Breast epithelium (tissue), 4 donors: ENCODE measurements at regions not wholly inside any gene's neighbourhood (a gene's known extent, or its start where the extent isn't known, plus 50 kb on each side); places are given as distances from the start of the nearest gene placed in this dataset.
"Not testable (repeated sequence)": the region's sequence is repeated elsewhere in the genome, so short reads cannot be mapped to it uniquely, and the experiment has no call there.

Source experiments
- DNase-seq, 2 donors: peaks; one replicate each; pipeline ENCODE4 v3.0.0-alpha.2; 2019; ENCODE audit warnings: low spot score in 2 of 2
- H3K27ac ChIP-seq, 2 donors: fragments of 200-600 bp; sonication (generic) in 1 of 2; one replicate each; pipeline ENCODE4 v1.5.1; 2016 to 2019; ENCODE audit warnings: mild to moderate bottlenecking in 1 of 2
- H3K27me3 ChIP-seq, 2 donors: fragments of 200-600 bp; sonication (generic) in 1 of 2; one replicate each; pipeline versions ENCODE4 v1.5.1 to v1.6.0; 2017 to 2019; ENCODE audit warnings: control low read depth in 1 of 2, mild to moderate bottlenecking in 1 of 2
- H3K36me3 ChIP-seq: fragments of 200-600 bp; one replicate; pipeline ENCODE4 v1.5.1; 2019
- H3K4me1 ChIP-seq, 2 donors: fragments of 200-600 bp; sonication (generic); one replicate each; pipeline ENCODE4 v1.5.1; 2016 to 2019; ENCODE audit warnings: control low read depth in 1 of 2
- H3K4me3 ChIP-seq, 3 donors: fragments of 200-600 bp; sonication (generic); 1 replicate in 2 of 3; 2 replicates in 1 of 3; pipeline ENCODE4 v1.5.1; 2016 to 2019; ENCODE audit warnings: mild to moderate bottlenecking in 3 of 3, moderate library complexity in 2 of 3
- H3K9me3 ChIP-seq, 2 donors: fragments of 200-600 bp; sonication (generic) in 1 of 2; one replicate each; pipeline ENCODE4 v1.5.1; 2016 to 2019; ENCODE audit warnings: control low read depth in 1 of 2
- CTCF ChIP-seq, 3 donors: fragments of 450-650 bp; IDR thresholded peaks; one replicate each; pipeline ENCODE4 v1.5.1; 2016 to 2017; ENCODE audit warnings: antibody characterized with exemption in 3 of 3, mild to moderate bottlenecking in 3 of 3, moderate library complexity in 3 of 3
- POLR2A ChIP-seq: fragments of 450-650 bp; IDR thresholded peaks from one replicate; pipeline ENCODE4 v1.6.1; 2016; ENCODE audit warnings: antibody characterized with exemption, mild to moderate bottlenecking, moderate library complexity
- POLR2AphosphoS5 ChIP-seq, 3 donors: sonication (generic); formaldehyde crosslinking; IDR thresholded peaks; one replicate each; pipeline ENCODE4 v1.6.1; 2017; ENCODE audit warnings: antibody characterized with exemption in 3 of 3
- intact Hi-C: fragments of 100-400 bp; cut with DNase I; formaldehyde crosslinking; loops from one replicate; pipeline ENCODE4 v1.15.1; 2023; ENCODE audit warnings: low total_unique reads

GRCh38 chr20:22971077-22971476, 64.0 kb upstream of the SSTR4 start:
- H3K27ac ChIP-seq, H3K27me3 ChIP-seq, H3K36me3 ChIP-seq, H3K4me3 ChIP-seq, intact Hi-C loops, H3K9me3 ChIP-seq, H3K4me1 ChIP-seq, DNase-seq: not testable (repeated sequence)

- TF ChIP-seq CTCF (IDR thresholded peaks at IDR 0.05) (no peak), POLR2AphosphoS5 (IDR thresholded peaks at IDR 0.05) (no peak), POLR2A (no peak)
- Histone ChIP-seq H3K9me3 (no peaks in the 10 kb centered on the region), H3K27me3 (no peaks in the 10 kb centered on the region), H3K36me3 (no peaks in the 10 kb centered on the region), H3K4me1 (no peaks in the 10 kb centered on the region), H3K27ac (no peak overlapping the region), H3K4me3 (no peak overlapping the region)
- DNase-seq: no peak
- intact Hi-C loops: no loop called here
These were observed 60.8 kb upstream of the SSTR4 start for GRCh38 chr20:22974354-22974753.

- Histone ChIP-seq H3K4me3 (no peak overlapping the region), H3K27me3 (no peaks in the 10 kb centered on the region), H3K27ac (peak overlapping the region; percentile 2 to 18), H3K9me3 (no peaks in the 10 kb centered on the region), H3K36me3 (no peaks in the 10 kb centered on the region), H3K4me1 (no peaks in the 10 kb centered on the region)
- TF ChIP-seq CTCF (IDR thresholded peaks at IDR 0.05) (no peak), POLR2AphosphoS5 (IDR thresholded peaks at IDR 0.05) (peak in 1 of 3 donors; percentile 48)
- DNase-seq: peak in 1 of 2 donors; percentile 76
- intact Hi-C loops: no loop called here
These were observed 57.9 kb upstream of the SSTR4 start for GRCh38 chr20:22977047-22977785.

GRCh38 chr20:22984008-22984407, 51.1 kb upstream of the SSTR4 start:
- Histone ChIP-seq H3K9me3 (no peaks in the 10 kb centered on the region), H3K4me1 (no peaks in the 10 kb centered on the region), H3K27ac (no peak overlapping the region), H3K4me3 (no peak overlapping the region), H3K27me3 (no peaks in the 10 kb centered on the region), H3K36me3 (no peaks in the 10 kb centered on the region)
- no peak for DNase-seq
- no peak for TF ChIP-seq POLR2A
- no peak for TF ChIP-seq POLR2AphosphoS5 (IDR thresholded peaks at IDR 0.05)
- no peak for TF ChIP-seq CTCF (IDR thresholded peaks at IDR 0.05)
- intact Hi-C loops: no loop called here

- Histone ChIP-seq H3K9me3 (no peaks in the 10 kb centered on the region), H3K36me3 (no peaks in the 10 kb centered on the region), H3K27me3 (no peaks in the 10 kb centered on the region), H3K27ac (no peak overlapping the region), H3K4me3 (no peak overlapping the region), H3K4me1 (no peaks in the 10 kb centered on the region)
- intact Hi-C loops: no loop called here
- no peak for DNase-seq
- TF ChIP-seq POLR2A (no peak), POLR2AphosphoS5 (IDR thresholded peaks at IDR 0.05) (no peak), CTCF (IDR thresholded peaks at IDR 0.05) (no peak)
These were observed 50.5 kb upstream of the SSTR4 start for GRCh38 chr20:22984606-22985005.
